HCT116 (cell line): ENCODE measurements at regions not wholly inside any gene's neighbourhood (a gene's known extent, or its start where the extent isn't known, plus 50 kb on each side); places are given as distances from the start of the nearest gene placed in this dataset.

Experiments
- ATAC-seq: fragments of 200-7000 bp; cut with Tn5 transposase; 2 replicates; pipeline ENCODE4 v1.9.1; 2020; ENCODE audit warnings: mild to moderate bottlenecking, moderate library complexity
- BruUV-seq: library from RNA; stranded (reverse); fragments of 400-500 nt; replicated peaks from 2 replicates; lab custom pipeline; 2021; lab: Mats Ljungman, UMichigan
- CTCF ChIA-PET: fragments of 300-600 bp; sonication (Branson Sonifier 250); formaldehyde crosslinking; loops from one replicate; lab custom pipeline; 2021; ENCODE audit warnings: antibody characterized with exemption; lab: Charles Lee
- POLR2A ChIA-PET: fragments of 300-600, 350-600 bp; sonication (Branson Sonifier 250); formaldehyde crosslinking; loops from one replicate; lab custom pipeline; 2021; ENCODE audit warnings: antibody characterized with exemption; lab: Charles Lee
- RAD21 ChIA-PET, 2 experiments: fragments of 300-600 bp; sonication (Branson Sonifier 250); formaldehyde crosslinking; loops; one replicate each; lab custom pipeline; 2023; ENCODE audit warnings: low total read pairs in 2 of 2; ENCODE audit not compliant: uncharacterized antibody in 2 of 2, unreplicated experiment in 2 of 2, low non-redundant PET in 1 of 2; lab: Charles Lee
- DNase-seq: peaks from one replicate; pipeline ENCODE4 v3.0.0-alpha.2; 2010; ENCODE audit warnings: low read depth, low spot score
- H2AFZ ChIP-seq: fragments of 200-600 bp; shearing (Covaris generic), sonication (generic); 2 replicates; pipeline ENCODE4 v1.6.1; 2017; ENCODE audit warnings: low read depth, mixed run types, mixed read lengths, antibody characterized with exemption, low read length; ENCODE audit not compliant: poor library complexity, severe bottlenecking
- H3K27ac ChIP-seq: 2 replicates; pipeline ENCODE4 v1.5.1; 2012; ENCODE audit warnings: low read depth, low read length
- H3K27me3 ChIP-seq: fragments of 200-600 bp; sonication (generic); 2 replicates; pipeline ENCODE4 v1.6.1; 2016; ENCODE audit warnings: mixed run types, low read length, mixed read lengths; ENCODE audit not compliant: insufficient read depth
- H3K36me3 ChIP-seq, 2 experiments: fragments of 200-500 bp in 1 of 2; fragments of 200-600 bp in 1 of 2; sonication (Bioruptor generic) in 1 of 2; sonication (generic) in 1 of 2; 2 replicates each; pipeline versions ENCODE4 v1.5.1 to v1.6.1; 2014 to 2016; ENCODE audit warnings: low read length in 2 of 2, inconsistent platforms in 1 of 2, mixed read lengths in 1 of 2, mixed run types in 1 of 2; ENCODE audit not compliant: insufficient read depth in 2 of 2, control insufficient read depth in 1 of 2
- H3K4me1 ChIP-seq, 2 experiments: fragments of 200-600 bp in 1 of 2; sonication (generic) in 1 of 2; 2 replicates each; pipeline versions ENCODE4 v1.5.1 to v1.6.1; 2012 to 2017; ENCODE audit warnings: low read length in 2 of 2, inconsistent platforms in 1 of 2, mild to moderate bottlenecking in 1 of 2, mixed read lengths in 1 of 2, mixed run types in 1 of 2, moderate library complexity in 1 of 2; ENCODE audit not compliant: insufficient read depth in 2 of 2, control insufficient read depth in 1 of 2
- H3K4me2 ChIP-seq: fragments of 200-600 bp; sonication (generic); 2 replicates; pipeline ENCODE4 v1.6.1; 2017; ENCODE audit warnings: mixed run types, low read length, mixed read lengths
- H3K4me3 ChIP-seq, 2 experiments: fragments of 200-600 bp in 1 of 2; sonication (generic) in 1 of 2; replicated peaks in 1 of 2; 2 replicates each; pipeline ENCODE4 v1.5.1; 2011 to 2016; ENCODE audit warnings: low read length in 2 of 2, control low read depth in 1 of 2, low read depth in 1 of 2, mild to moderate bottlenecking in 1 of 2, mixed read lengths in 1 of 2, mixed run types in 1 of 2
- H3K79me2 ChIP-seq: fragments of 200-600 bp; sonication (generic); 2 replicates; pipeline ENCODE4 v1.6.1; 2017; ENCODE audit warnings: mild to moderate bottlenecking, mixed run types, low read length, moderate library complexity, mixed read lengths; ENCODE audit not compliant: insufficient read depth
- H3K9ac ChIP-seq: fragments of 200-600 bp; sonication (generic); 2 replicates; pipeline ENCODE4 v1.6.1; 2016; ENCODE audit warnings: low read length, mixed read lengths
- H3K9me2 ChIP-seq: fragments of 200-600 bp; sonication (generic), shearing (Covaris generic); 2 replicates; pipeline ENCODE4 v1.6.1; 2017; ENCODE audit warnings: mixed run types, mild to moderate bottlenecking, moderate library complexity; ENCODE audit not compliant: insufficient read depth
- H3K9me3 ChIP-seq, 2 experiments: fragments of 200-500 bp in 1 of 2; fragments of 200-600 bp in 1 of 2; sonication (Bioruptor generic) in 1 of 2; sonication (generic) in 1 of 2; 2 replicates each; pipeline ENCODE4 v1.6.1; 2014 to 2017; ENCODE audit warnings: low read length in 2 of 2, mixed read lengths in 2 of 2, inconsistent platforms in 1 of 2, low read depth in 1 of 2, mild to moderate bottlenecking in 1 of 2, mixed run types in 1 of 2, moderate library complexity in 1 of 2; ENCODE audit not compliant: control insufficient read depth in 1 of 2, insufficient read depth in 1 of 2
- H4K20me1 ChIP-seq: fragments of 200-600 bp; sonication (generic), shearing (Covaris generic); 2 replicates; pipeline ENCODE4 v1.6.1; 2017; ENCODE audit warnings: mixed run types, mild to moderate bottlenecking, moderate library complexity; ENCODE audit not compliant: insufficient read depth
- ELF1 ChIP-seq: IDR thresholded peaks from 2 replicates; pipeline ENCODE4 v1.6.1; 2012; ENCODE audit warnings: low read depth, borderline replicate concordance
- EZH2 ChIP-seq: fragments of 200-600 bp; sonication (generic); IDR thresholded peaks from 2 replicates; pipeline ENCODE4 v1.6.1; 2017; ENCODE audit warnings: antibody characterized with exemption, mixed run types
- POLR2AphosphoS5 ChIP-seq: IDR thresholded peaks from 2 replicates; pipeline ENCODE4 v1.6.1; 2011; ENCODE audit warnings: mild to moderate bottlenecking, low read depth, low read length, moderate library complexity
- SP1 ChIP-seq: IDR thresholded peaks from 2 replicates; pipeline ENCODE4 v1.6.1; 2012; ENCODE audit warnings: low read depth
- SRF ChIP-seq: IDR thresholded peaks from 2 replicates; pipeline ENCODE4 v1.6.1; 2012; ENCODE audit warnings: low read depth
- TCF7L2 ChIP-seq: IDR thresholded peaks from 2 replicates; pipeline ENCODE4 v1.7.0; 2011; ENCODE audit warnings: borderline replicate concordance, inconsistent platforms; ENCODE audit not compliant: insufficient read depth, insufficient read length; ENCODE audit errors: extremely low read depth
- YY1 ChIP-seq: IDR thresholded peaks from 2 replicates; pipeline ENCODE4 v1.6.1; 2011; ENCODE audit warnings: low read length, low read depth, moderate library complexity, mild to moderate bottlenecking; ENCODE audit not compliant: insufficient replicate concordance; ENCODE audit errors: extremely low read depth
- ZBTB33 ChIP-seq: IDR thresholded peaks from 2 replicates; pipeline ENCODE4 v1.6.1; 2011; ENCODE audit warnings: mild to moderate bottlenecking, low read length, moderate library complexity; ENCODE audit not compliant: insufficient replicate concordance; ENCODE audit errors: extremely low read depth
- intact Hi-C: fragments of 100-400 bp; cut with micrococcal nuclease; formaldehyde crosslinking; loops from 2 replicates; pipeline ENCODE4 v1.10.0; 2022
- TF ChIP-seq, protein P1 (sequence below), 3 experiments: fragments of 200-600 bp in 1 of 3; sonication (generic) in 1 of 3; IDR thresholded peaks in 2 of 3; conservative IDR thresholded peaks in 1 of 3; 2 replicates each; pipeline ENCODE4 v1.5.1; 2012 to 2017; ENCODE audit warnings: low read depth in 2 of 3, low read length in 2 of 3, antibody characterized with exemption in 1 of 3, borderline replicate concordance in 1 of 3, control low read depth in 1 of 3, mild to moderate bottlenecking in 1 of 3, mixed read lengths in 1 of 3, mixed run types in 1 of 3, moderate library complexity in 1 of 3; ENCODE audit not compliant: insufficient read depth in 1 of 3

DNA sequence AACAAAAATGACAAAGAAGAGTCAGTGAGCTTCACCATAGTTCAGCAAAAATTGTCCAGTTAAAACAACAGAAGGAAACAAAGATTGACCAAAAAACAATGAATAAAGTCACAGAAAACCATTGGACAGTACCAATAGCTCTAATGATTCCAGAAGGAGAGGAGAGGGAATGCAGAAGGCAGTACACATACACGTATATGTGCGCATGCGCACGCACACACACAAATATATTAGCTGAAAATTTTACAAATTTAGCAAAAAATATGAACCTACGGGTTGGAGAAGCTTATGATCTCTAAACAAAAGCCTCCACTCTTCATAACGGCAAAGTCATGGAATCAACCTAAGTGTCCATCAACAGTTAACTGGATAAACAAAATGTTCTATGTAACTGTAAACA, 120.3 kb upstream of the MON1B start:
- ChIA-PET RAD21 (no interaction called here), CTCF (no interaction called here), POLR2A (no interaction called here)
- Histone ChIP-seq H2AFZ (no peak overlapping the region), H3K4me3 (no peak overlapping the region), H3K9me2 (no peaks in the 10 kb centered on the region), H3K9me3 (no peaks in the 10 kb centered on the region), H3K79me2 (no peaks in the 10 kb centered on the region), H3K4me1 (no peaks in the 10 kb centered on the region), H3K36me3 (no peaks in the 10 kb centered on the region), H4K20me1 (no peaks in the 10 kb centered on the region), H3K9ac (no peak overlapping the region), H3K4me2 (no peak overlapping the region), H3K27ac (no peak overlapping the region), H3K27me3 (no peaks in the 10 kb centered on the region)
- DNase-seq (no peak), ATAC-seq (no peak)
- intact Hi-C loops: no loop called here
- TF ChIP-seq POLR2AphosphoS5 (no peak), SRF (no peak), ZBTB33 (no peak), YY1 (no peak), TCF7L2 (no peak), ELF1 (no peak), EZH2 (no peak), SP1 (no peak)
- TF ChIP-seq, protein P1, sequence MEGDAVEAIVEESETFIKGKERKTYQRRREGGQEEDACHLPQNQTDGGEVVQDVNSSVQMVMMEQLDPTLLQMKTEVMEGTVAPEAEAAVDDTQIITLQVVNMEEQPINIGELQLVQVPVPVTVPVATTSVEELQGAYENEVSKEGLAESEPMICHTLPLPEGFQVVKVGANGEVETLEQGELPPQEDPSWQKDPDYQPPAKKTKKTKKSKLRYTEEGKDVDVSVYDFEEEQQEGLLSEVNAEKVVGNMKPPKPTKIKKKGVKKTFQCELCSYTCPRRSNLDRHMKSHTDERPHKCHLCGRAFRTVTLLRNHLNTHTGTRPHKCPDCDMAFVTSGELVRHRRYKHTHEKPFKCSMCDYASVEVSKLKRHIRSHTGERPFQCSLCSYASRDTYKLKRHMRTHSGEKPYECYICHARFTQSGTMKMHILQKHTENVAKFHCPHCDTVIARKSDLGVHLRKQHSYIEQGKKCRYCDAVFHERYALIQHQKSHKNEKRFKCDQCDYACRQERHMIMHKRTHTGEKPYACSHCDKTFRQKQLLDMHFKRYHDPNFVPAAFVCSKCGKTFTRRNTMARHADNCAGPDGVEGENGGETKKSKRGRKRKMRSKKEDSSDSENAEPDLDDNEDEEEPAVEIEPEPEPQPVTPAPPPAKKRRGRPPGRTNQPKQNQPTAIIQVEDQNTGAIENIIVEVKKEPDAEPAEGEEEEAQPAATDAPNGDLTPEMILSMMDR (IDR thresholded peaks at IDR 0.05 in 2 of 3, conservative IDR thresholded peaks at IDR 0.05 in 1 of 3; ENCODE audit: borderline replicate concordance in 1 of 3, insufficient read depth in 1 of 3, low read depth in 2 of 3, low read length in 2 of 3): no peak
- BruUV-seq: no TSS peak
